Osteoblast (primary cell): ENCODE measurements at regions not wholly inside any gene's neighbourhood (a gene's known extent, or its start where the extent isn't known, plus 50 kb on each side); places are given as distances from the start of the nearest gene placed in this dataset.

Experiments used
- DNase-seq: peaks from one replicate; pipeline ENCODE4 v3.0.0; 2011; ENCODE audit warnings: low spot score, mixed read lengths; ENCODE audit not compliant: insufficient read length; ENCODE audit errors: missing footprints
- H2AFZ ChIP-seq: 2 replicates; pipeline ENCODE4 v1.6.0; 2011; ENCODE audit warnings: mild to moderate bottlenecking, low read length
- H3K27ac ChIP-seq: 2 replicates; pipeline ENCODE4 v1.5.1; 2011; ENCODE audit warnings: mild to moderate bottlenecking, low read depth, low read length, moderate library complexity
- H3K27me3 ChIP-seq: 2 replicates; pipeline ENCODE4 v1.6.0; 2012; ENCODE audit warnings: mild to moderate bottlenecking, control low read depth, inconsistent platforms, low read length, moderate library complexity; ENCODE audit not compliant: insufficient read depth
- H3K36me3 ChIP-seq: 2 replicates; pipeline ENCODE4 v1.5.1; 2011; ENCODE audit warnings: mild to moderate bottlenecking, low read length, control low read depth, moderate library complexity; ENCODE audit not compliant: insufficient read depth
- H3K4me1 ChIP-seq: 2 replicates; pipeline ENCODE4 v1.5.1; 2011; ENCODE audit warnings: mild to moderate bottlenecking, low read length, control low read depth, moderate library complexity; ENCODE audit not compliant: insufficient read depth
- H3K4me2 ChIP-seq: 2 replicates; pipeline ENCODE4 v1.6.0; 2011; ENCODE audit warnings: mild to moderate bottlenecking, low read length; ENCODE audit not compliant: insufficient read depth
- H3K4me3 ChIP-seq: fragments of 200-600 bp; sonication (generic); 3 replicates; pipeline ENCODE4 v1.5.1; 2012; ENCODE audit warnings: mild to moderate bottlenecking, low read length, inconsistent platforms; ENCODE audit not compliant: insufficient read depth
- H3K79me2 ChIP-seq: 2 replicates; pipeline ENCODE4 v1.6.0; 2012; ENCODE audit warnings: mild to moderate bottlenecking, low read length, control low read depth, inconsistent platforms; ENCODE audit not compliant: insufficient read depth
- H3K9me3 ChIP-seq: 2 replicates; pipeline ENCODE4 v1.5.1; 2011; ENCODE audit warnings: low read depth, low read length, control low read depth
- H4K20me1 ChIP-seq: 2 replicates; pipeline ENCODE4 v1.6.0; 2012; ENCODE audit warnings: mild to moderate bottlenecking, low read length, control low read depth; ENCODE audit not compliant: insufficient read depth
- CTCF ChIP-seq: IDR thresholded peaks from 2 replicates; pipeline ENCODE4 v1.5.1; 2011; ENCODE audit warnings: mild to moderate bottlenecking, low read depth, low read length, moderate library complexity; ENCODE audit errors: extremely low read depth

DNA sequence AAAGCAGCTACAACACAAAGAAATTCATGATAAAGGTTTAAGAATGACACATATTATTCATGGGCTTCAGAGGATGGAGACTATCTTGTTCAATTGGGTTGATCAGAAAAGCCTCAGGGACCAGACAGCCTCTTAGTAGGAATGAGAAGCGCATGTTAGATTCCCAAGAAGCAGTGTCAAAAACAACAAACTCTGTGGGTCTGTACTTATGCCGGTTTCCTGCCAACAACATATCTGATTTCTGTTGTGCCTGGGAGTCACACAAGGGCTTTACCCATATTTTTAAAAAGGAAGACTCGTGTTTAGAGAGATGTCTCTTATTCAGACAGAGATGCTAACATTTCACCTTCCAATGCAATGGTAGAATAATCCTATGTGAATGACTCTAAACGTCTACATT lies 2180.6 kb upstream of the CELF4 start:
- no peak for TF ChIP-seq CTCF
- Histone ChIP-seq H3K4me2 (no peak overlapping the region), H3K4me3 (no peak overlapping the region), H2AFZ (no peak overlapping the region), H4K20me1 (no peaks in the 10 kb centered on the region), H3K79me2 (no peaks in the 10 kb centered on the region), H3K4me1 (no peaks in the 10 kb centered on the region), H3K27me3 (no peaks in the 10 kb centered on the region), H3K9me3 (no peaks in the 10 kb centered on the region), H3K36me3 (no peaks in the 10 kb centered on the region), H3K27ac (no peak overlapping the region)
- DNase-seq: no peak

- Histone ChIP-seq H3K4me1 (no peaks in the 10 kb centered on the region), H3K27ac (no peak overlapping the region), H3K4me3 (no peak overlapping the region), H2AFZ (no peak overlapping the region), H3K4me2 (no peak overlapping the region), H4K20me1 (no peaks in the 10 kb centered on the region), H3K36me3 (no peaks in the 10 kb centered on the region), H3K27me3 (no peaks in the 10 kb centered on the region), H3K79me2 (no peaks in the 10 kb centered on the region), H3K9me3 (no peaks in the 10 kb centered on the region)
- no peak for DNase-seq
- no peak for TF ChIP-seq CTCF
Measured at GRCh38 chr18:39743463-39743862, 2177.9 kb upstream of the CELF4 start.

DNA sequence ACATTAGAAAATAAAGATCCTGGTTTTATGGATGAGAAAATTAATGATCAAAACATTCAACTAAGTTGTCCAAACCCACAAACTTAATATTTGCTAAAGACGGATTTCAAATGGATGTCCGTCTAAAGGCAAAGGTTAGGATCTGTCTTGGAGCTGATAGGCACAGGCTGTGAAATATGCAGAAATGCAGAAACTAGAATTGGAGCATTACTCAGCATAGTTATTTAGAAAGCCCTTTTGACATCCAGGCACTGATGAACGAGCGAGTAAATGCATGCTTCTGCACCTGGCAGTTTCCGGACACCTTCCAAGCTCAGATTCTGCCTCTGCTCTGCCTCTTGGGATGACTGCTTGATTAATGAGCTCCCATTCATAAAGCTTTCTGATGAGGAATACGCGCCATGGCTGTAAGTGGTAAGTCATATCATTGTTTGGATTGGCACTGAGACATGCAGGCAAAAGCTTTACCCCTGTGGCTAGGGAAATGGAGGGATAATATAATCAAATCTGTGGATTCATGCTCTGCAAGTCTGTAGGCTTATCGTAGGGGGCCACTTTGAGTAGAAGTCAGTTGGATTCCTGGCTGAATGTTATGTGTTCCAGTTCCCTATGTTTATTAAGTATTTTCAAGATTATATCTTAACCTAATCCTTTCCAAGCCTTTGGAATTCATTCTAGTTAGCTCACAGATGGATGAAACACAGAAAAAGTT lies 2176.3 kb upstream of the CELF4 start:
- H4K20me1 ChIP-seq: no peaks in the 10 kb centered on the region
- H3K4me1 ChIP-seq: no peaks in the 10 kb centered on the region
- H2AFZ ChIP-seq: no peak overlapping the region
- H3K4me3 ChIP-seq: no peak overlapping the region
- no peaks in the 10 kb centered on the region for H3K36me3 ChIP-seq
- no peak overlapping the region for H3K27ac ChIP-seq
- no peaks in the 10 kb centered on the region for H3K9me3 ChIP-seq
- H3K27me3 ChIP-seq: no peaks in the 10 kb centered on the region
- TF ChIP-seq CTCF: no peak
- no peaks in the 10 kb centered on the region for H3K79me2 ChIP-seq
- H3K4me2 ChIP-seq: no peak overlapping the region
- no peak for DNase-seq

- Histone ChIP-seq H2AFZ (no peak overlapping the region), H3K79me2 (no peaks in the 10 kb centered on the region), H3K4me3 (no peak overlapping the region), H3K4me1 (no peaks in the 10 kb centered on the region), H3K36me3 (no peaks in the 10 kb centered on the region), H3K27me3 (no peaks in the 10 kb centered on the region), H3K4me2 (no peak overlapping the region), H3K9me3 (peaks cover 2% of the 10 kb centered on the region), H4K20me1 (no peaks in the 10 kb centered on the region), H3K27ac (no peak overlapping the region)
- no peak for DNase-seq
- no peak for TF ChIP-seq CTCF
Measured at GRCh38 chr18:39737869-39738268, 2172.3 kb upstream of the CELF4 start.
